ENCODE measurements at regions not wholly inside any gene's neighbourhood (a gene's known extent, or its start where the extent isn't known, plus 50 kb on each side); places are given as distances from the start of the nearest gene placed in this dataset.

- no peak for DNase-seq
Observed at GRCh38 chr16:86919578-86920305, 341.4 kb downstream of the FOXL1 start.

- no peak for DNase-seq
Observed at GRCh38 chr16:86921289-86921688, 342.9 kb downstream of the FOXL1 start.

GRCh38 chr16:86922311-86922710 is 344.0 kb downstream of the FOXL1 start:
- no peak for DNase-seq

- no peak for DNase-seq
Observed at GRCh38 chr16:86923656-86924055, 345.3 kb downstream of the FOXL1 start.

- DNase-seq = no peak
Observed at GRCh38 chr16:86924537-86924936, 346.2 kb downstream of the FOXL1 start.

GRCh38 chr16:86925067-86925791 is 346.9 kb downstream of the FOXL1 start:
- DNase-seq = no peak

GRCh38 chr16:86926181-86927094 is 348.1 kb downstream of the FOXL1 start:
- no peak for DNase-seq

- no peak for DNase-seq
Observed at GRCh38 chr16:86927699-86928098, 349.4 kb downstream of the FOXL1 start.

GRCh38 chr16:86928523-86929011 is 350.2 kb downstream of the FOXL1 start:
- no peak for DNase-seq

- no peak for DNase-seq
Observed at GRCh38 chr16:86929057-86929871, 350.9 kb downstream of the FOXL1 start.

- DNase-seq = no peak
Observed at GRCh38 chr16:86930001-86930400, 351.7 kb downstream of the FOXL1 start.

- DNase-seq = no peak
Observed at GRCh38 chr16:86930663-86931373, 352.5 kb downstream of the FOXL1 start.

- no peak for DNase-seq
Observed at GRCh38 chr16:86931410-86931941, 353.1 kb downstream of the FOXL1 start.

- no peak for DNase-seq
Observed at GRCh38 chr16:86932130-86932982, 354.0 kb downstream of the FOXL1 start.

- no peak for DNase-seq
Observed at GRCh38 chr16:86934581-86935375, 356.4 kb downstream of the FOXL1 start.

- DNase-seq = no peak
Observed at GRCh38 chr16:86939609-86940008, 361.3 kb downstream of the FOXL1 start.

GRCh38 chr16:86941731-86942130 is 363.4 kb downstream of the FOXL1 start:
- no peak for DNase-seq

GRCh38 chr16:86942151-86943051 is 364.1 kb downstream of the FOXL1 start:
- no peak for DNase-seq

Measured in T-helper 1 cell (primary cell).